ENCODE measurements at regions not wholly inside any gene's neighbourhood (a gene's known extent, or its start where the extent isn't known, plus 50 kb on each side); places are given as distances from the start of the nearest gene placed in this dataset.

- DNase-seq (ENCODE audit: low read depth in 2 of 3, low spot score in 2 of 3): no peak
Measured at GRCh38 chr18:45363196-45363595, 252.1 kb upstream of the SLC14A2 start.

GRCh38 chr18:45365835-45366234 is 249.4 kb upstream of the SLC14A2 start:
- DNase-seq (ENCODE audit: low read depth in 2 of 3, low spot score in 2 of 3): no peak

DNA sequence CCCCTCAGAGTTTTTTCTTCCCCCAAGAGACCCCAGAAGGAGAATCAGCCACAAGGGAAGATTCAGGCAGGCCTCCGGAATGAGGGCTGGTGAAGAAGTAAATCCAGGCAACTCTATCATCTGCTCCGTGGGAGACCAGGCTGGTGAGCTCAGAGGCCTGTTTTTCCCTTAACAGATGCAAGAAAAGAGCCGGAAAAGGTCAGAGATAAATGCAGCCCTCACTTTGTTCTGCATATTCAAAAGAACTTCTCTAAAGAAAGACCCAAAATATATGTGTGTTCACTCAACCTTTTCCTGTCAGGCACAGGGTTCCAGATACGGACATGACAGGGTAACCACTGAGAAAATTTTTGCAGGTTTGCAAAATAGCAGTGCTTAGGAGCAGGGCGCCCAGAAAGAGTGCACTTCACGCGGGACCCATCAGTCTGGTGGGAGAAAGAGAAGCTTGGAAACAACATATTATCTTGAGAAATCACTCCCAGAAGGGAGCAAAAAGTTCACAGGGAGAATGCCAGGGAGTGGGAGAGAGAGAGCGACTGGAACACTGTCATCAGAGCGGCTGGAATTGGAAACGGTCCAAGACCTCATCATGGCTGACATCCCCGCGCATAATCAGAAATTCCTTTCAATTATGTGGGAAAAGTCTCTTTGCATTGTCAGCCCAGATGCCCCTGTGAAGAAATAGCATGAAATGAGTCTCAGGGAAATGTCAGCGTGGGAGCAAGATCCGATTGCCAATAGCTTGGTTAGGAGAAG is 244.8 kb upstream of the SLC14A2 start:
- DNase-seq (ENCODE audit: low read depth in 2 of 3, low spot score in 2 of 3): peak in 1 of 3 donors; percentile 21

DNA sequence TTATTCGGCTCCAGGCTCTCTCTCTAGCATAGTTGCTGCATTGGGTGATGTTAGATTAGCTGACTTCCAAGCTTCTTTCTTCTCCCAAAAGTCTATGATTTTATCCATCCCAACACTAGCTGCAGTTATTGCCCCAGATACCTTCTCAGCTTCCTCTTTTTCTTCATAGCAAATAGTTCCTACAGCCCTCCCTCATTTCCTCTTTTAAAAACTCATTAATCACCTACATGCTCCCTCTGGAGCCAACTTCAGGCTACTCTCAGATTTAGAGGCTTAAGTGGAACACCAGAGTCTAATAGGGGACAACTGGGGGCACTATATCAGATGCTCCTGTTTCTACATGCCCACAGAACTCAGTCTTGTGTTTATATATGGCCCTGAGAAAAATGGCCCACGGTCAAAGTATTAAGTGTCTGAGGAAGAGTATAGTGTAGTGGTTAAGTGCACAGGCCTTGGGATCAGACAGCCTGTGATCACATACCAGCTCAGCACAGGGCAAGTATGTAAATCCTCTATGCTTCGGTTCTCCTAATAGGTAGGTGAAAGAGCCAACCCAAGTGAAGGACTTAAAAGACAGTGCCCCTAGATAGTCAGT is 241.9 kb upstream of the SLC14A2 start:
- peak in 2 of 3 donors; percentile 41 to 81 for DNase-seq (ENCODE audit: low read depth in 2 of 3, low spot score in 2 of 3)

DNA sequence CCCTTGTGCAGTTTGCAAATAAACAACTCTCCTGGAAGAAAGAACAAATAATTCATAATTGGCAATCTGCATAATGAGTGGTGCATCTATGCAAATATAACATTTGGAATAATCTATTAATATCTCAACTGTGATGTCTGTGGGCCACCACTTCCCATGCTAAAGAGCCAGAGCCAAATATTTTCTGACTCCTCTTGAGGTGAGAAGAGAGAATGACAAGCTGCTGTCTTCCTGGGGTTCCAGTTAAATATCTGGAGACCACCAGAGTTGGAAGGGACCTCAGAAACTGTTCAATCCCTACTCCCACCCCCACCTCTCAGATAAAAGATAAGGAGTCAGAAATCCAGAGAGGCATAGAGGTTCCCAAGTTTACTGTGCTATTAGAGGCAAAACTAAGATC is 241.0 kb upstream of the SLC14A2 start:
- DNase-seq (ENCODE audit: low read depth in 2 of 3, low spot score in 2 of 3): no peak

- no peak for DNase-seq (ENCODE audit: low read depth in 2 of 3, low spot score in 2 of 3)
Measured at GRCh38 chr18:45374878-45375630, 240.2 kb upstream of the SLC14A2 start.

DNA sequence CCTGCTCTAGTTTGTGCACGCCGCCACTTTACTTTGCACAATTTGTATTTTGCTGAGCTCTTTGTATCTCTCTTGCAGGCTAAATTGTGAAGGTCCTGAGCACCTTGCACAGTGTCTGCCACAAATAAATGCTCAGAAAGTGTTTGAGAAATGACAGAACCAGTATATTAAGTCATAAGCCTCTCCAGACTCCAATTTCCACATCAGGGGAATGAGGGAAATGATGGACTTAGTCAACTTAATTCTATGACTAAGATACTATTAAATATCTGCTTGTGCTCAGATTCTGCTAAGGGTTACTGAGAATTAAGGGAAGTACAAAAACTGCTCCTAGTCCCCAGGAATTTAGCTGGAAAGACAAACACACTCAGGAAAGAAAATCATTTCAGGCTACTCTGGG is 239.1 kb upstream of the SLC14A2 start:
- no peak for DNase-seq (ENCODE audit: low read depth in 2 of 3, low spot score in 2 of 3)

DNA sequence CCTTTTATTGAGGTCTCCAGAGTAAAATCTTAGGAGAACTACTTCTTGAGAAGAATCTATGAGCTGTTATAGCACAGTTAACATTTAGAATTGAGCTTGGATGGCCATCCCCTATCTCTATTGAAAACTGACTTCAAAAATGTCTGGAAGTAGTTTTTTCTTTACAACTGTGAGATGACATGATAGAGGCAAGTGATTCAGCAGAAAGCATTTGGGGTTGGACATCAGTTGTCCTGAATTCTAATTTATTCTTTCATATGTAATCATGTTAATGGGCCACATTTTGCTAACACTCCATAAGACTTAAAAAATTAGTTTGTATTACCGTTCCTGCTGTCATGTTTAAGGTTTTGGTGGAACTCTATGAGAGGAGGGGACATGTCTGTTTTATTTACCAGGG is 237.0 kb upstream of the SLC14A2 start:
- no peak for DNase-seq (ENCODE audit: low read depth in 2 of 3, low spot score in 2 of 3)

GRCh38 chr18:45378933-45379332 is 236.3 kb upstream of the SLC14A2 start:
- DNase-seq (ENCODE audit: low read depth in 2 of 3, low spot score in 2 of 3): no peak

DNA sequence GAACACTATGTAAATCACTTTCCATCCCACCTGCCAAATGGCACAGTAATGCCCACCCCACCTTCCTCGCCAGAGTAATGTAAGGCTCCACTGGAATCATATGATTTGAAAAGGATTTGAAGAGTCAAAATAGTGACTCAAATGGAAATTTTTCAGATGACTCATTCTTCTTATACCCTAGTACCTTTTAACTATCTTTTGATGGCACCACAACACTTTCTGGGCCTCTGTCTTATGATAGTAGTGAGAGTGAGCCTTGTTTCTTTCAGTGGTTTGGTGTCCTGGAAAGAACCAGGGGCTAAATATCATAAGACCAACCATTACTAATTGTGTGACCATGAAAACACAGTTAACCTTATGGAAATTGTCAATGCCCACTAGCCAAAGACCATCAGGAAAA is 235.4 kb upstream of the SLC14A2 start:
- DNase-seq (ENCODE audit: low read depth in 2 of 3, low spot score in 2 of 3): no peak

- peak in 1 of 3 donors; percentile 22 for DNase-seq (ENCODE audit: low read depth in 2 of 3, low spot score in 2 of 3)
Measured at GRCh38 chr18:45381282-45381681, 234.0 kb upstream of the SLC14A2 start.

DNA sequence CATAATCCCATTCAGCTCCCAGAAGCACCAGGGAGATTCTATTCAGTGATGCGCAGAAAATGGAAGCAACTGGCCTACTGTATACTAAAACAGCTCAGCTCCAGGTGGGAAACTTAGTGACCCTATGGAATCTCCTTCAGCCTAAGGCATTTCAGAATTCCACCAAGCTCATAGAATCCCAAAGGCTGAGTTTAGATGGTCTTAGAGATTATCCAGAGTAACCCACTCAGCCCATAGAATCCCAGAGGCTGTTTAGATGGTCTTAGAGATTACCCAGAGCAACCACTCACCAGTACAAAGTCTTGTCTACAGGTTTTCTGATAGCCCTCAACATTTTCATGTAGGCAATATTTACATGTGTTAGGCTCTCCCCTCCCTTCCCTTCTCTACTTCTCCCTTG is 232.0 kb upstream of the SLC14A2 start:
- DNase-seq (ENCODE audit: low read depth in 2 of 3, low spot score in 2 of 3): no peak

DNA sequence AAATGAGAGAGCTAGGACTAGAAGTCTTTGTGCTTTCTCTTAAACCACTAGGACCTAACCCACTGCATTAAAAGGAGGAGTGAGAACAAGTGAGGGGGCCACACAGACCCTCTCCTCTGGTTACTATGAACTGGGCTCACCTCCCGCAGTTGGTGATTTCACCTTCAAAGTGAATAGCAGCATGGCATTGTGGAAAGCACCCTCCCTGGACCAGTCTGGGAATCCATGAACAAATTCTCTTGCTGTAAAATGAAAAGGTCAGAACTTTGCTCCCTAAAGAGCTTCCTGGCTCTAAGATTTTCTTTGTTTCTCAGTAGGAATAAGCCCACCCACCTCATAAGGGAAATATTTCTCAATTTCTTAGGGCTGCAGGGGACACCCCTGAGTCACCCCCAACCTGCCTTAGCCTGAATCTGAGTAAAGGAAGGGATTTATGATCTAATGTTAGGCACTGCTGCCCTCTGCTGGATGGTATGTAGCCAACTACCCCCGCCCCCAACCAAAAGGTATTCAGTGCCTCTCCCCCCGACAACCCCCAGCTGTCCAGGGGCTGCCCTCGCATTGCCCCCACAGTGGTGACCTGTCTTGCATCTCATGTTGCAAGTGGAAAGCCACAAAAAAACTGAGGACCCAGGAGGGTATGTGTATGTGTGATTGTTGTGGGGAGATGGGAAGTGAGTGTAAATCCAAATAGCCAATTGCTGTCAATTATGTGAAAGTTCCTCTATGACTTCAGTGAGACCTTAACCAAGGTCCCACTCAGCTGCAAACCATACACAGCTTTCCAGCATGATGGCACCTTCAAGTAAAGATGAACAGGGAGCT is 230.9 kb upstream of the SLC14A2 start:
- peak in 2 of 3 donors; percentile 71 to 87 for DNase-seq (ENCODE audit: low read depth in 2 of 3, low spot score in 2 of 3)

DNA sequence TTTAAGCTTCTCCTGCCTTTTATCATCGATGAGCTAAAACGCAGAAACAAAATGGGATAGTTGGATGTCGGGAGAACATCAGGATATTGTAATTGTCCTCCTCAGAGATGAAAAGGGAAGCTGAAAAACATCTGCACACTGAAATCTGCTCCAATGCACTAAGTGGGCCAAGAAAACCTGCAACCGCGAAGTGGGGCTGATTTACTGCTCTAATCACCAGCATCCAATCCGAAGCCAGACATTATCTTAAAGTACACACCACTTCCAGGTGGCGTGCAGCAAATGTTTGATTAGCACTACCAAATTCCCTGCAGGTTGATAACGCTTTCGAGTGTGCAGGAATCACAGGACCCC is 230.3 kb upstream of the SLC14A2 start:
- DNase-seq (ENCODE audit: low read depth in 2 of 3, low spot score in 2 of 3): peak in 1 of 3 donors; percentile 54

- DNase-seq (ENCODE audit: low read depth in 2 of 3, low spot score in 2 of 3): peak in 2 of 3 donors; percentile 36 to 65
Measured at GRCh38 chr18:45386041-45386655, 229.1 kb upstream of the SLC14A2 start.

DNA sequence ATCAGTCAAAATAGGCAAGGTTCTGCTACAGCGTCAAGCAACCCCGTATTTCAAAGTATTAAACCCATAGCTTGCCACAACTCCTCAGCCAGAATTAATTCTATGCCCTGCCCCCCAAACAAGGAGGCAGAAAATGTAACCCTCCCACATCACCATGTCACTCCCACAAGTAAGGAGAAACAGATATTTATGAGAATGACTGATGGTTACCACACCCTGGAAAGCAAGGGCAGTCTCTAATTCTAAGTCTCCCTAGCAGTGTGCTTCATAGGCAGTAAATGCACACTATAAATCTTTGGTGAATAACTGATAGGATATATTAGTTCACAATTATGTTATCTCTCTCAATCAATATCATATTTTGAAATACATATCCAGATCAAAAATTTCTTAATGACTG is 228.0 kb upstream of the SLC14A2 start:
- no peak for DNase-seq (ENCODE audit: low read depth in 2 of 3, low spot score in 2 of 3)

- DNase-seq (ENCODE audit: low read depth in 2 of 3, low spot score in 2 of 3): no peak
Measured at GRCh38 chr18:45398448-45398847, 216.8 kb upstream of the SLC14A2 start.

DNA sequence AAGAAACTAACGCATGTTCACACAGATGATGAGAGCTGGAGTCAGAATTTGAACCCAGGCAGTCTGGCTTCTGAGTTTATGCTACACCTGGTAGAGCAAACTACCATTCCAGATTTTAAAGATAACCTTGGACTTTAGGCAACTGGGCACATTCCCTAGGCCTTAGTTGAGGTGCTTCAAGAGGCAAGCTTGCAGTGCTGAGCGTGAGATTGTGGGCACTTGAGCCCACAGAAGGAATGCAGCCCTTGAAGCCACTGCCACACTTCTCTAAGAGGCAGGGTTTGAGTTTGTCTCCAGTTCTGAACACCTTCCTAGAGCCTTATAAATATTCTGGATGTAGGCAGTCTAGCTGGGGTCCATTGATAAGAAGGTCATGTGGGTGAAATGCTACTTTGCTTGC is 216.1 kb upstream of the SLC14A2 start:
- DNase-seq (ENCODE audit: low read depth in 2 of 3, low spot score in 2 of 3): no peak

GRCh38 chr18:45399643-45400042 is 215.6 kb upstream of the SLC14A2 start:
- no peak for DNase-seq (ENCODE audit: low read depth in 2 of 3, low spot score in 2 of 3)

DNA sequence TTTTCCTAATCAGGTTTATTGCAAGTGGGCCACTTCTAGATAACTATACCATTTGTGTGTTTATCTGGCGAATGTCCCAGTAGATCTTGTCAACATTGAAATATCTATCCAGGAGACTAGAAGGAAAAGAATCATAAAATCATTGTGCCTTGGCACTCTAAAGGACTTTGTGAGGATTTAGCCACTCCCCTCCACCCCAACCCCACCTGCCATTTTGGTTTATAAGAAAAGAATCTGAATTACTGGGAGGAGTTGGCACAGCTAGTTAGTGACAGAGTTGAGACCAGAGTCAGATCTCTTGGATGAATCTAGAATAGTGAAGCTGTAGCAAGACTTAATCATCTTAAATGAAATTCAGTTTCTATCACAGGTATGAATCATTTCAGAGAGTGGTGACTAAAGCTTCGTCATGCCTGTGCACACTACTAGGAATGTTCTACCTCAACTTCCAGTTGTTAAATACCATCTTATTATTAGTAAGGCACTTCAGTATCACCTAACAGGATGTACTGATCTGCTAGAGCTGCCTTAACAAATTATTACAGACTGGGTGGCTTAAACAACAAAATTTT is 212.7 kb upstream of the SLC14A2 start:
- no peak for DNase-seq (ENCODE audit: low read depth in 2 of 3, low spot score in 2 of 3)
